Muscle of back (tissue), 3 donors: ENCODE measurements at regions not wholly inside any gene's neighbourhood (a gene's known extent, or its start where the extent isn't known, plus 50 kb on each side); places are given as distances from the start of the nearest gene placed in this dataset.
"Not testable (repeated sequence)": the region's sequence is repeated elsewhere in the genome, so short reads cannot be mapped to it uniquely, and the experiment has no call there.

Experiments
- DNase-seq, 3 donors: peaks; one replicate each; pipeline versions ENCODE4 v3.0.0 to v3.0.0-alpha.2; 2013

GRCh38 chrX:147228153-147228552, 413.6 kb upstream of the CXorf51A start:
- DNase-seq = no peak

GRCh38 chrX:147226801-147227200, 412.3 kb upstream of the CXorf51A start:
- no peak for DNase-seq

GRCh38 chrX:147217334-147217733, 402.8 kb upstream of the CXorf51A start:
- DNase-seq = no peak

- not testable (repeated sequence) for DNase-seq
These were observed 385.9 kb upstream of the CXorf51A start for GRCh38 chrX:147200494-147200893.

GRCh38 chrX:147191361-147191760, 376.8 kb upstream of the CXorf51A start:
- DNase-seq = no peak

- DNase-seq = no peak
These were observed 368.6 kb upstream of the CXorf51A start for GRCh38 chrX:147183161-147183560.

GRCh38 chrX:147180886-147181285, 366.3 kb upstream of the CXorf51A start:
- no peak for DNase-seq

GRCh38 chrX:147179625-147180024, 365.1 kb upstream of the CXorf51A start:
- no peak for DNase-seq

GRCh38 chrX:147174591-147174990, 360.0 kb upstream of the CXorf51A start:
- DNase-seq = peak in 1 of 3 donors; percentile 1

- DNase-seq = no peak
These were observed 359.1 kb upstream of the CXorf51A start for GRCh38 chrX:147173594-147173993.

- DNase-seq = no peak
These were observed 356.4 kb upstream of the CXorf51A start for GRCh38 chrX:147170993-147171392.
